Stimulated activated CD4-positive, alpha-beta T cell treated with anti-CD3 and anti-CD28 coated beads, Interleukin-2, amount 100 ng/mL, for 4 hours (primary cell): ENCODE measurements at regions not wholly inside any gene's neighbourhood (a gene's known extent, or its start where the extent isn't known, plus 50 kb on each side); places are given as distances from the start of the nearest gene placed in this dataset.

Experiments used
- DNase-seq: peaks from one replicate; pipeline ENCODE4 v3.0.0-alpha.2; 2020; ENCODE audit warnings: low read depth

DNA sequence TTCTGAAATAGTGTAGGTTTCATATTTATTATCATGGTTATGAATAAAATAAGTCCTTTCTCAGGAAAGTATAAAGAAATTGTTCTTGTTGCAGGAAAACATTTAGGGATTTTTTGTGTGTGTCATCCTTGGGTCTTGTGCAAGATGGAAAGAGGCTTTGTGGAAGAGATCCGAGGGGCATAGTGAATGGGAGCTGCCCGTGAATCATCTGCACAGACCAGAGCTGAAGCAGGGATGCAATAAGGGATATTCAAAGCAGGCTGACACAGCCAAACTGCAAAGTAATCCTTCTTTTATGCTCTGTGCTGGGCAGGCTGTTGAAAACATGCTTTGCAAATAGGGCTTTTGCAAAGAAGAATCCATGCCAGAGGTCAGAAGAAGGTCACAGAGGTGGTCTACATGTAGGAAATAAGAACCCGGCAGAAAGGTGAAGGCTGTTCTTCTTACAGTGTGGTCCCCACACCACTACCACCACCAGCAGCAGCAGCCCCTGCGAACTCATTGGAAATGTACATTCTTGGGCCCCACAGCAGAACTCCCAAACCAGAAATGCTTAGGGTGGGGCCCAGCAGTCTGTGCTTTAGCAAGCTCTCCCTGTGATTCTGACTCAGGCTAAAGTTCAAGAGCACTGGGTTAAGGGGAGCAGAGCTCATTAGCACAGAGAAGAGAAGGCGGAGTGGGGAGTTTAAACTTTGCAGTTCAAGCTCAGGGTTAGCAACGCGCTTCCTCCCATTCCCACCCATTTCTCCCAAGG is 237.6 kb downstream of the QKI start:
- no peak for DNase-seq

DNA sequence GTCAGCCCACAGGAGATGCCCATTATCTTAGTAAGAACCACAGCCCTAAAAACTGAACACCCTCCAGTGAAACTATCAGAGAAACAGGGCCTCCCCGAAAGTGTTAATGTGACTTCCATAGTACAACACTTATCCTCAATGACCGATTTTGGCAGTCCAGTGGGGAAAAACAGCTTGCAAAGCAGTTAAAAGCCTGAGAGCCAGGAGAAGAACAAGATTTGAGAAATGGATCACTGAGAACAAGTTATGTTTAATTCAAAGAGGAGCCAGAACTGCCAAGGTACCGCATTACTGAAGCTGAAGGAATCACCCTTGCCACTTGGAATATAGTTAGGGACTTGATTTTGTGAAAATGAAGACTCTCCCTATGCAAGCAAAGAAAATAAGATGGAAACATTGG is 236.9 kb downstream of the QKI start:
- DNase-seq = no peak

DNA sequence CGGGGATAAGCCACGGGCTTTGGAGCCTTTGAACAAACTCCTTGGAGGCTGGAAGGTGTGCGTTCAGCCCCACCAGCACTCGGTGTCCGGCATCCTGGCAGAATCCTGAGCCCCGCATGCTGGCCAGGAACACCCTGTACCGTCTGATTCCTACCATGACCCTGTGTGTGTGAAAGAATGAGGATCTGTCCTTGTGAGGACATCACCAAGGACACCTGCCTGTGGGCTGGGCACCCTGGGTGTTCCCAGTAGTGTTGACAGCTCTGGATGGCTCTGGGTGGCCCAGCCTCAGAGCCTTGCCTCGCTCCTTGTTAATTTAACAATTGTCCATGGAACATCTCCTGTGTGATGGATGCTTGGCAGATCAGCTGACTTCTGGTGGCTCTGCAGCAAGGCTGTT is 234.3 kb downstream of the QKI start:
- no peak for DNase-seq

DNA sequence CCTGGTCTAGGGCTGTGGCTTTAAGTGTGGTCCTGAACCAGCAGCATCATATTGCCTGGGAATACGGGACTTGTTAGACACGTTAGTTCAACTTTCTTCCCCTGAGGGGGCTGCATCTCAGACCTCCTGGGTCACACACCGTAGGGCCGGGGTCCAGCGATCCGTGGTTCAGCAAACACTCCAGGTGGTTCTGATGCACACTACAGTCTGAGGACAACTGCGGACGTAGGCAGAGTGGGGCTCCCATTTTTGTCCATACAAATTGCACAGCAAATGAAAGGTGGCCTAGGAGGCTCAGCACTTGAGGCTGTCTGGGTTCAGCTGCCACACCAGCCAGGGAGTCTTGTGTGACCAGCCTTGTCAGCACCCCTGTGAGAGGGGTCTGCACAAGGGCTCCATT is 233.1 kb downstream of the QKI start:
- no peak for DNase-seq

DNA sequence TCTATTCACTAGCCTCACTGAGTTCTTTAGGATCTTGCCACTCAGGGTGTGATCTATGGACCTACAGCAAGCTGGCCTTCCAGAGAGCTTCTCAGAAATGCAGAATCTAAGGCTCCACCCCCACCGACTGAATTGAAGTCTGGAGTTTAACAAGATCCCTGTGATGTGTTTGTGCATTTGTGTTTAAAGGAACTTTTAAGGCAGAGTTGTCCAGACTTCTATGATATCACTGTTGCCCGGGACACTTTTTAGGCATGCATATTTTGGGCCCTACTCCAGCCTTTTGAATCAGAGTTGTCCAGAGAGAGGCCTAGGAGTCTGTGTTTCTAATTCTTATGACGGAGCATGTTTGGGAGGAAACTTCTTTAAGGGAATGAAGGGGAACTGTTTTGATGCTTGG is 232.3 kb downstream of the QKI start:
- no peak for DNase-seq

DNA sequence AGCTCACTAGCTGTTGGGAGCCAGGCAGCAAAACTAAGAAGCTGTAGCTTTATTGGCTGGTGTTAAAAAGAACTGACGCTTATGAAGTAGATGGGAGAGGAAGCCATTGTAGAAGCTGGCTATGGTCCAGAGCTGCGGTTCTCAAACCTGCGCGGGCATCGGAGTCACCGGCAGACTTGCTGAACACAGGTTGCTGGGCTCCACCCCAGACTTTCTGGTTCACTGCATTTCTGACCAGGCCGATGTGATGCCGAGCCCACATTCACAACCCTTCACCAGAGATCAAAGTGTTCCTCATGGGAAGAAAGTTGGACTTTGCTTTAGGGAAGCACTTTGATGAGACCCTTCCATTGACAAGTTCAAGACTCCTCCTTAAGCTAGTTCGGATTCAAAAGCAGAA is 231.6 kb downstream of the QKI start:
- DNase-seq = no peak

DNA sequence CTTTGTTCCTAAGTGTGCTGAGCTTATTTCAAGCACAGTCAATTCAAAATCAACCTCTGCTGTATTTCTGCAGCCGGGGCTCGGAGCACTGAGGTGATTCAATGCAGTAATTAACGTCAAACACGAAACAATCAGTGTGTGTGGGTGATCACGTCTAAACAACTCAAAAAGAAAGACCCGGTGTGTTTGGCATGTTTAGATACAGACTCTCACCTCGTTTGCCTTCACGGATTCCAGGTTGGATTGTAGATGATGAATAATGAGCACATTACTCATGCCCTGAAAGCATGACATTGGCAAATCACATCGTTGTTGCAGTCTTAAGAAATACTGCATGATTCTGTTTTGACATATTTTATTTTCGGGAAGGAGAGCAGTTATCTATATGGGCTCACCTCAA is 231.0 kb downstream of the QKI start:
- no peak for DNase-seq

DNA sequence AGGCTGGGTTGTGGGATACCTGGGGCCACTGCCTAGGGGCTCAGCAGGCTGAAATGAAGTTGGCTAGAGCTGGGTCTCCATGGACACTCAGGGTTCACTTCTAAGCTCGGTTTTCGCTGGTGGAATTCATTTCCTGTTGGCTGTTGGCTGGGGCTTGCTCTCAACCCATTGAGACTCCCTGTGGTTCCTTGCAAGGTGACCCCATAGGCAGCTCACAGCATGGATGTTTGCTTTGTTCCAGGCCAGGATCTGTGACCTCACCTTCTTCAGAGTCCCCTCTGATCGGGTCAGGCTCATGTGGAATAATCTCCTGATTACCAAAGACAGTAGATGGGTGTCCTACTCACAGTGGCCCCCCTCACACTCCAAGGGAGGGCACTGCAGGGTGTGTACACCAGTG is 229.3 kb downstream of the QKI start:
- DNase-seq = no peak

DNA sequence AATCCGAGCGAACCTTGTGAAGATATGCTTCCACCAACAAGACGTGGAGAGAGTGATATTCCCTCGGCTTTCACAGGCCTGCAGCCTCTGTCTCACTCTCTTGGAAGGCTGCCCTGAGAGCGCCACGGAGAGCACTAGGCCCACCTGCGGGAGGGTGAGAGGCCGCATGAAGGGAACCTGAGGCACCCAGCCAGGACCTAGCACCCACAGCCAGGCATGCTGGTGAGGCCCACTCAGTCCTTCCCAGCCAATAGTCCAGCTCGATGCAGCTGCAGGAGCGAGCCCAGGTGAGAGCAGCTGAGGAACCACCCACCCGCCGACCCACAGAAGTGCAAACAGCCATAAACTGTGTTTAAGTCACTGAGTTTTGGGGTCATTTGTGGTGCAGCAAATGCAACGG is 227.2 kb downstream of the QKI start:
- no peak for DNase-seq

DNA sequence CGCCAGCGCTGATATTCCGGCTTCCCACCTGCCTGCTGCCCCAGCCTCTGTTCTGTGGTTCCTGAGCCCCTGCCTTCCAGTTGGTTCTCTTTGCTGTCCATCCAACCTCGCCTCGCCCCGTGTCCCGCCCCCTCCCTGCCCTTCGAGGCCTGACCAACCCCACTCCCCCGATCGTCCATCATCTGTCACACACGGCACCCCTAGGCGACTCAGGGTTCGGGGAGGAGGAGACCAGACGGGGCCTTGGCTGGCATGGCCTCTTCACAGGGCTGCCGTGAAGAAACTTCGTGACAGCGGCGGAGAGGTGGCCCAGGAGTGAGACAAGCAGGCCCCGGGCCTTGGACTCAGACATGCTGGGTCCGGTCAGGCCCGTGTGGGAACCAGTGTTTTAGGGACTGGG is 226.1 kb downstream of the QKI start:
- DNase-seq = no peak

DNA sequence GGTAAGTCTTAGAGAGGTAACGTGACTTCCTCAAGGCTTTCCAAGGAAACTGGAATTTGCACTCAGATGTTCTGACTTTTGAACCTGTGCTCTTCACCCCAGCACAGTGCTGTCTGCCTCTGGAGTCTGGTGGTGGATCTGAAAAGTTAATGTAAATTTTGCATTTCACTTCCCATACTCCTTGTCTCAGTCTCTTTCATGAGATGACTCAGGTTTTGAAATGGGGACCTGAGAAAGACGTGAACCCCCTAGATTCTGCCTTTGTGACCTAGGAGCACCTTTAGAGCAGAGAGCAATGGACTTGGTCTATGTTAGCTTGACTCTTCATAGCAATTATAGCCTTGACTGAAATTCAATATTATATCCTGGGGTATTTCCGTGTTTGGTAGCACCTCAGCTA is 223.0 kb downstream of the QKI start:
- no peak for DNase-seq

DNA sequence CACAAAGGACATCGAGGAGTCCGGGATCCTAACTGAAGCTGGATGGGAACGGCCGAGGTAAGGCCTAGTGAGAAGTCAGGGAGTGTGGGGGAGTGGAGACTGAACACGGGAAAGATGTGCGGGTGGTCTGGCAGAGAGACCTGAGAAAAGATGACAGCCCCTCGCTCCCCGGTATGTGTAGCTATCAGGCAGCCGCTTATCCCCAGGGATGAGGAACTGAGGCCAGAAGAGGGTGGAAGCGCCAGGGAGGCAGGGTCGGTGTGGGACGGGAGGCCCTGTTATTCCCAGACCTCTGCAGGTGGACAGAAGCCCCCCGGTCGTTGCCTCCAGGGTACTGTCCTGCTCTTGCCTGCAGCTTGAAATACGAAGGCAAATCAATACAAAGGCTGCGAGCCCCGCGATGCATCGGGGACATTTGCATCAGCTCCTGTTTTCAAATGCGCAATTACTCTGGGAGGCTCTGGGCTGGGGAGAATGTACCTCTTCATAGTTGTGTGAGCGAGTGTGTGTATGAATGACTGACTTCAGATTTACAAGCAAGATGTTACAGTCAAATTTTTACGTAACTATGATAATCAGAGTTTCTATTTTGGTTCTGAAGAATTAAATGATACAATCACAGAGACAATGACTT is 221.3 kb downstream of the QKI start:
- no peak for DNase-seq

DNA sequence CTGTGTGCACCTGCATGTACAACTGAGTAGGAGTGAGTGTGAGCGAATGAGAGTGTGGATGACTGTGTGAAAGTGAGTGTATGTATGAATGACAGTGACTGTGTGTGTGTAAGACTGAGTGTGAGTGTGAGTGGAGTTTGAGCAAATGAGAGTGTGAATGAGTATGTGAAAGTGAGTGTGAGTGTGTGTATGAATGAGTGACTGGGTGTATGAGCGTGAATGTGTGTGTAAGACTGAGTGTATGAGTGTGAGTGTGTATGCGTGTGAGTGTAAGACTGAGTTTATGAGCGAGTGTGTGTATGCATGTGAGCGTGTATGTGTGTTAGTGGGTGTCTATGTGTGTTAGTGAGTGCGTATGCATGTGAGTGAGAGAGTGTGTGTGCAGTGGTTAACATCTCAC is 220.8 kb downstream of the QKI start:
- no peak for DNase-seq

DNA sequence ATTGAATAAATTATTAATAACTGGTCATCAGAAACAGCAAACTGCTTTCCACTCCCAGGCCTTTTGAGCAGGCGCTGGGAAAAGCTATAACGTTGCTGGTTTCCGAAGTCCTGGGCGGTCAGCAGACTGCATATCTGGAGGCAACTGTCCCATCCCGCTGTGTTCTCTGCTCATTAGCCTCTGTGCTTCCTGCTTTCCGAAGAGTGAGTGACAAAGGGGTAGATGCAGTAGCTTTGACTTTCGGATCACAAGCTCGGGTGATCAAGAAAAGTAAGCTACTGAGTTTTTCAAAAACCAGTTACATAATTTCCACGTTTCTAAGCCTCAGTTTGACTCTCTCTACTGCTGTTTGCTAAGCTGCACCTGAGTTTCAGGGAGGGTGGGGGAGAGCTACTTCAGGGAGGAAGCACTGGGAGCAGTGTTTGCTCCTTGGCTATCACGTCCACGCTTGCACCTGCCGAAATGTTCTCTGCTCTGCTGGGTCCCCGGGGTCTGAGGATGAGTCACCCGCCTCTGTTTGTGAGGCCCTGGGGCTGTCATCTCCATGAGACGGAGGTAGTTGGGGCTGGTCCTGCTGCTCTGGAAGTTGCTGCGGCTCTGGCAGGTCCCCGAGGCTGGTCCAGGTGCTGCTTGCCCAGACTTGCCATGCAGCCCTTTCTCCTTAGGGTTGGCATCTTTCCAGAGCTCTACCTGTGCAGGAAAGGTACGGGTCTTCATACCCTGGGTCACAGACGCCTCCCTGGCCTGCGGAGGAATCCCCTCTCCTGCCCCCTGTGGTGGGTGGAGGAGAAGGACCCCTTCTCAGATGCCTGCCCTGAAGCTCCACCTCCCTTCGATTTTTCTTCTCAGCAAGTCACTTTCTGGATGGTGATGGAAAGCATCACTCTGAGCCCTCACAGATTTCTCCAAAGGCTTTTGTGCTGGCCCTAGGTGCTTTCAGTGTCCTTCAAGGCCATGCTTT is 220.0 kb downstream of the QKI start:
- no peak for DNase-seq

DNA sequence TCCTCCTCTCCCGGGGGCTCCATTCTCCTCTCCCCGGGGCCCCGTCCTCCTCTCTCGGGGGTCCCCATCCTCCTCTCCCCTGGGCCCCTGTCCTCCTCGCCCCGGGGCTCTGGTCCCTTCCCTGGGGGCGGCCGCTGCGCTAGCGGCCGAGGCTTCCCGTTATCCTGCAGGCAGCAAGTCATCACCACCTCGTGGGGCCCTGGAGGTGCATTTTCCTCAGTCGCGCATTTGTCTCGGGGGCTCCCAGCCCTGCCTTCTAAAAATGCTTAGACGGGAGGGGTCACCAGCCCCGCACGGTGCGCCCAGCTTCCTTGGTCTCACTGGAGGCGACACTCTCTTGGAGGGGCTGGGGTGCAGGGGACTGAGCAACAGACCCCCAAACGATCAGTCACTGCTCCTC is 216.5 kb downstream of the QKI start:
- no peak for DNase-seq

DNA sequence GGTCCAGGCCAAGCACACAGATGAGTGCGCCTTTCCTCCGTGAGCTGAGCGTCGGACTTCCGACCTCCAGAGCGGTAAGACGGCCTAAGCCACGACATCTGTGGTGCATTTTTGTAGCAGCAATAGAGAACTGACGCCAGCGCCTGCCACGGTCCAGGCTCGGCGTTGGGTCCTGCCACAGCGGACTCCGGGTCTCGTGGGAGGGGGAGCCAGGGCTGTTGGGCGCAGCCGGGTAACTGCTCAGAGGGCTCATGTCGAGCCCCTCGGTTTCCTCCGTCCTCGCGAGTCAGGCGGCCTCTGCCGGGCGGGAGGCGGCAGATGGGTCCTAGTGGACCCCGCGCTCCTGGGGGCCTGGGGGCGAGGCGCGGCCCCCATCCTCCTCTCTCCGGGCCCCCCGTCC is 216.1 kb downstream of the QKI start:
- DNase-seq = no peak

DNA sequence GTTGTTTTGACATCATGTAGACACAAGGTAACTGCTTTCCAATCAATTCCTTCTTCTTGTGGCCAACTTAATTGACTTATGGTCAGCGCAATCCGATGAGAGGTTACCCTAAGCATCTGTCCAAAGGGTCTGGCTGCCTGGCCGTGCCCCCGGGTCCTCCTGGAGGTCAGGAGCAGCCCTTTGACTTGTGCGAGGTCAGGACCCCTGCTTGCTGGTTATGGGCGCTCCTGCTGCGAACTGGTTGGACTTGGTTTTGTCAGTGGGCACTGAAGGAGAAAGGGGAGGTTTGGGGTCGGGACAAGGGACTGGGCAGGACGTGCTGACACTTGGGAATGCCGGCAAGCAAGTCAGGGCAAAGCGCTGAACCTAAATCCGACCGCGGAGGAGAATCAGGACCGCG is 215.6 kb downstream of the QKI start:
- DNase-seq = no peak
